OCI-LY1 (cell line): ENCODE measurements at regions not wholly inside any gene's neighbourhood (a gene's known extent, or its start where the extent isn't known, plus 50 kb on each side); places are given as distances from the start of the nearest gene placed in this dataset.

Source experiments
- EZH2 ChIP-seq: fragments of 200-600 bp; sonication (generic), shearing (Covaris generic); IDR thresholded peaks from 2 replicates; pipeline ENCODE4 v1.8.0; 2017; ENCODE audit warnings: borderline replicate concordance, mixed run types, mild to moderate bottlenecking, antibody characterized with exemption, low read length, moderate library complexity, mixed read lengths
- TF ChIP-seq, protein P1 (sequence below): fragments of 200-600 bp; sonication (generic), shearing (Covaris generic); IDR thresholded peaks from 2 replicates; pipeline ENCODE4 v1.5.1; 2017; ENCODE audit warnings: mild to moderate bottlenecking, antibody characterized with exemption, low read length, moderate library complexity, mixed read lengths

DNA sequence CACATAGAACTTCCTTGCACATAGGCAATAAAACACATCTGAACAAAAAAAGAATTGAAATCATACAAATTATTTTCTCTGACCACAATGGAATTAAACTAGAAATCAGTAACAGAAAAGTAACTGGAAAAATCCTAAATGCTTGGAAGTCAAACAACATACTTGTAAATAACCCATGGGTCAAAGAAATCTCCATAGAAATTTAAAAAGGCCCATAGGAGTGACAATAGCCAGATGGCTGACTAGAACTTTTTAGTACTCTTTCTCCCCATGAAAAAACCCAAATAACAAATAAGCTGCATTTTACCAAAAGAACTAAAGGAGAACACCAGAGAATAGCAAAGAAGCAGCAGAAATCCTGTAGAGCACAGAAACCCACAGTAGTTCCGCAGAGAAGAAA, 139.2 kb upstream of the COL3A1 start:
- TF ChIP-seq, protein P1, sequence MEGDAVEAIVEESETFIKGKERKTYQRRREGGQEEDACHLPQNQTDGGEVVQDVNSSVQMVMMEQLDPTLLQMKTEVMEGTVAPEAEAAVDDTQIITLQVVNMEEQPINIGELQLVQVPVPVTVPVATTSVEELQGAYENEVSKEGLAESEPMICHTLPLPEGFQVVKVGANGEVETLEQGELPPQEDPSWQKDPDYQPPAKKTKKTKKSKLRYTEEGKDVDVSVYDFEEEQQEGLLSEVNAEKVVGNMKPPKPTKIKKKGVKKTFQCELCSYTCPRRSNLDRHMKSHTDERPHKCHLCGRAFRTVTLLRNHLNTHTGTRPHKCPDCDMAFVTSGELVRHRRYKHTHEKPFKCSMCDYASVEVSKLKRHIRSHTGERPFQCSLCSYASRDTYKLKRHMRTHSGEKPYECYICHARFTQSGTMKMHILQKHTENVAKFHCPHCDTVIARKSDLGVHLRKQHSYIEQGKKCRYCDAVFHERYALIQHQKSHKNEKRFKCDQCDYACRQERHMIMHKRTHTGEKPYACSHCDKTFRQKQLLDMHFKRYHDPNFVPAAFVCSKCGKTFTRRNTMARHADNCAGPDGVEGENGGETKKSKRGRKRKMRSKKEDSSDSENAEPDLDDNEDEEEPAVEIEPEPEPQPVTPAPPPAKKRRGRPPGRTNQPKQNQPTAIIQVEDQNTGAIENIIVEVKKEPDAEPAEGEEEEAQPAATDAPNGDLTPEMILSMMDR: no peak
- TF ChIP-seq EZH2: no peak
